ENCODE measurements at regions not wholly inside any gene's neighbourhood (a gene's known extent, or its start where the extent isn't known, plus 50 kb on each side); places are given as distances from the start of the nearest gene placed in this dataset.

- TF ChIP-seq ESRRA (CRISPR knock-in tag; IDR thresholded peaks at IDR 0.05; ENCODE audit: borderline replicate concordance), result no peak
- TF ChIP-seq MAX (CRISPR knock-in tag; IDR thresholded peaks at IDR 0.05), result no peak
- no peak for TF ChIP-seq CTCF (IDR thresholded peaks at IDR 0.05)
- no peak for TF ChIP-seq CREB1 (CRISPR knock-in tag; IDR thresholded peaks at IDR 0.05)
- no peak for TF ChIP-seq CDX4 (CRISPR knock-in tag; IDR thresholded peaks at IDR 0.05; ENCODE audit: borderline replicate concordance)
These were observed 868.1 kb downstream of the XPNPEP1 start for GRCh38 chr10:109055243-109055642.

Data from WTC11 (cell line).